IMR-90 (cell line): ENCODE measurements at regions not wholly inside any gene's neighbourhood (a gene's known extent, or its start where the extent isn't known, plus 50 kb on each side); places are given as distances from the start of the nearest gene placed in this dataset.

Experiments used
- ATAC-seq: fragments of 200-7000 bp; cut with Tn5 transposase; 2 replicates; pipeline ENCODE4 v1.9.1; 2020; ENCODE audit warnings: low read depth, mild to moderate bottlenecking, moderate library complexity
- BruUV-seq: library from RNA; stranded (reverse); fragments of 400-500 nt; replicated peaks from 2 replicates; lab custom pipeline; 2021; lab: Mats Ljungman, UMichigan
- CTCF ChIA-PET: fragments of 300-600 bp; formaldehyde crosslinking; extraction: SDS; loops from one replicate; lab custom pipeline; 2021; ENCODE audit warnings: antibody characterized with exemption; lab: Yijun Ruan, JAX
- POLR2A ChIA-PET: fragments of 300-600 bp; sonication (Branson Sonifier 250); formaldehyde crosslinking; loops from one replicate; lab custom pipeline; 2022; ENCODE audit warnings: antibody characterized with exemption; ENCODE audit not compliant: unreplicated experiment; lab: Charles Lee
- DNase-seq: peaks from one replicate; pipeline ENCODE4 v3.0.0; 2013
- H2AFZ ChIP-seq: replicated peaks from 2 replicates; pipeline ENCODE3; 2013; ENCODE audit warnings: low read length, mild to moderate bottlenecking; ENCODE audit not compliant: poor library complexity
- H2AK5ac ChIP-seq: 2 replicates; pipeline ENCODE4 v1.6.1; 2013; ENCODE audit warnings: low read depth, low read length, inconsistent platforms
- H2AK9ac ChIP-seq: replicated peaks from 2 replicates; pipeline ENCODE3; 2013; ENCODE audit warnings: mild to moderate bottlenecking, low read depth, low read length, moderate library complexity; ENCODE audit not compliant: poor library complexity
- H2BK120ac ChIP-seq: 2 replicates; pipeline ENCODE4 v1.6.1; 2013; ENCODE audit warnings: low read depth, low read length, inconsistent platforms
- H2BK15ac ChIP-seq: 3 replicates; pipeline ENCODE4 v1.6.1; 2013; ENCODE audit warnings: low read depth, low read length, inconsistent platforms
- H2BK20ac ChIP-seq: 2 replicates; pipeline ENCODE4 v1.6.1; 2013; ENCODE audit warnings: low read depth, mild to moderate bottlenecking, inconsistent platforms, low read length, moderate library complexity
- H2BK5ac ChIP-seq: 2 replicates; pipeline ENCODE4 v1.6.1; 2013; ENCODE audit warnings: mild to moderate bottlenecking, low read depth, low read length, inconsistent platforms; ENCODE audit not compliant: poor library complexity, severe bottlenecking
- H3K14ac ChIP-seq: replicated peaks from 2 replicates; pipeline ENCODE4 v1.6.1; 2013; ENCODE audit warnings: low read depth, low read length, inconsistent platforms
- H3K18ac ChIP-seq: 2 replicates; pipeline ENCODE4 v1.6.1; 2013; ENCODE audit warnings: low read depth, low read length, control low read depth
- H3K23ac ChIP-seq: 2 replicates; pipeline ENCODE4 v1.6.1; 2013; ENCODE audit warnings: low read depth, low read length, inconsistent platforms
- H3K27ac ChIP-seq: 2 replicates; pipeline ENCODE4 v1.5.1; 2013; ENCODE audit warnings: mild to moderate bottlenecking, control low read depth, low read length; ENCODE audit not compliant: insufficient read depth
- H3K27me3 ChIP-seq: 2 replicates; pipeline ENCODE4 v1.6.1; 2013; ENCODE audit warnings: low read length; ENCODE audit not compliant: control insufficient read depth, insufficient read depth
- H3K36me3 ChIP-seq: 2 replicates; pipeline ENCODE4 v1.6.1; 2013; ENCODE audit warnings: low read length, mixed read lengths; ENCODE audit not compliant: control insufficient read depth, insufficient read depth
- H3K4ac ChIP-seq: 2 replicates; pipeline ENCODE4 v1.6.1; 2013; ENCODE audit warnings: low read depth, low read length, inconsistent platforms
- H3K4me1 ChIP-seq: 2 replicates; pipeline ENCODE4 v1.6.1; 2013; ENCODE audit warnings: low read length, mixed read lengths; ENCODE audit not compliant: control insufficient read depth, insufficient read depth
- H3K4me2 ChIP-seq: 2 replicates; pipeline ENCODE4 v1.6.1; 2013; ENCODE audit warnings: low read depth, mild to moderate bottlenecking, control low read depth, low read length, moderate library complexity
- H3K4me3 ChIP-seq: 2 replicates; pipeline ENCODE4 v1.5.1; 2013; ENCODE audit warnings: low read depth, mild to moderate bottlenecking, control low read depth, low read length, moderate library complexity; ENCODE audit not compliant: insufficient read depth
- H3K56ac ChIP-seq: 2 replicates; pipeline ENCODE4 v1.6.1; 2013; ENCODE audit warnings: low read length, inconsistent platforms; ENCODE audit not compliant: insufficient read depth; ENCODE audit errors: extremely low read depth
- H3K79me1 ChIP-seq, 2 experiments: 2 replicates each; pipeline ENCODE4 v1.6.1; 2013; ENCODE audit warnings: low read length in 2 of 2, inconsistent platforms in 1 of 2, low read depth in 1 of 2
- H3K9ac ChIP-seq: 2 replicates; pipeline ENCODE4 v1.6.1; 2013; ENCODE audit warnings: low read depth, low read length, control low read depth
- H3K9me1 ChIP-seq: 2 replicates; pipeline ENCODE4 v1.6.1; 2013; ENCODE audit warnings: low read length, inconsistent platforms; ENCODE audit not compliant: insufficient read depth
- H3K9me3 ChIP-seq: 2 replicates; pipeline ENCODE4 v1.6.1; 2013; ENCODE audit warnings: low read length; ENCODE audit not compliant: control insufficient read depth, insufficient read depth
- H4K20me1 ChIP-seq: 2 replicates; pipeline ENCODE4 v1.6.1; 2013; ENCODE audit warnings: low read length, inconsistent platforms; ENCODE audit not compliant: insufficient read depth
- H4K5ac ChIP-seq: 2 replicates; pipeline ENCODE4 v1.6.1; 2013; ENCODE audit warnings: mild to moderate bottlenecking, low read depth, low read length, control low read depth
- H4K8ac ChIP-seq, 2 experiments: 2 replicates each; pipeline ENCODE4 v1.6.1; 2013; ENCODE audit warnings: low read depth in 2 of 2, low read length in 2 of 2, control low read depth in 1 of 2, inconsistent platforms in 1 of 2
- H4K91ac ChIP-seq: 2 replicates; pipeline ENCODE4 v1.6.1; 2013; ENCODE audit warnings: low read depth, low read length, inconsistent platforms; ENCODE audit not compliant: insufficient read depth
- BHLHE40 ChIP-seq: fragments of 150-350 bp; IDR thresholded peaks from 2 replicates; pipeline ENCODE4 v1.6.1; 2016; ENCODE audit warnings: mild to moderate bottlenecking, low read depth, low read length
- CEBPB ChIP-seq: IDR thresholded peaks from 2 replicates; pipeline ENCODE4 v1.6.1; 2012; ENCODE audit warnings: low read depth, low read length, improper control_type of control experiment
- CHD1 ChIP-seq: IDR thresholded peaks from 2 replicates; pipeline ENCODE4 v1.6.1; 2012; ENCODE audit warnings: low read depth, low read length, improper control_type of control experiment
- FOS ChIP-seq: fragments of 150-350 bp; IDR thresholded peaks from 2 replicates; pipeline ENCODE4 v1.6.1; 2016; ENCODE audit warnings: low read depth, low read length
- MAFK ChIP-seq: IDR thresholded peaks from 2 replicates; pipeline ENCODE4 v1.6.1; 2012; ENCODE audit warnings: low read depth, low read length, improper control_type of control experiment
- MAZ ChIP-seq: IDR thresholded peaks from 2 replicates; pipeline ENCODE4 v1.6.1; 2012; ENCODE audit warnings: low read depth, mild to moderate bottlenecking, low read length, improper control_type of control experiment, moderate library complexity, borderline replicate concordance
- MXI1 ChIP-seq: IDR thresholded peaks from 2 replicates; pipeline ENCODE4 v1.6.1; 2012; ENCODE audit warnings: low read depth, mild to moderate bottlenecking, low read length, moderate library complexity, borderline replicate concordance
- NFE2L2 ChIP-seq: fragments of 150-350 bp; IDR thresholded peaks from 2 replicates; pipeline ENCODE4 v1.6.1; 2016; ENCODE audit warnings: low read depth, mild to moderate bottlenecking, low read length
- POLR2A ChIP-seq: IDR thresholded peaks from 2 replicates; pipeline ENCODE4 v1.6.1; 2012; ENCODE audit warnings: mild to moderate bottlenecking, low read depth, low read length
- RAD21 ChIP-seq: IDR thresholded peaks from 2 replicates; pipeline ENCODE4 v1.6.1; 2012; ENCODE audit warnings: low read length, improper control_type of control experiment
- RCOR1 ChIP-seq: IDR thresholded peaks from 2 replicates; pipeline ENCODE4 v1.6.1; 2012; ENCODE audit warnings: mild to moderate bottlenecking, low read length, improper control_type of control experiment; ENCODE audit not compliant: insufficient replicate concordance
- RFX5 ChIP-seq: IDR thresholded peaks from 2 replicates; pipeline ENCODE4 v1.8.0; 2012; ENCODE audit warnings: low read depth, mild to moderate bottlenecking, low read length, moderate library complexity
- SMC3 ChIP-seq: fragments of 150-350 bp; IDR thresholded peaks from 2 replicates; pipeline ENCODE4 v1.6.1; 2016; ENCODE audit warnings: low read depth, mild to moderate bottlenecking, antibody characterized with exemption, low read length, moderate library complexity
- USF2 ChIP-seq: fragments of 150-350 bp; IDR thresholded peaks from 2 replicates; pipeline ENCODE4 v1.6.1; 2017; ENCODE audit warnings: mild to moderate bottlenecking, antibody characterized with exemption, low read length, low read depth
- WGBS, 2 experiments: methylation state at CpG; one replicate each; pipeline versions ENCODE4 v1.1.5 to v1.1.7; 2013; ENCODE audit warnings: missing lambda C conversion rate in 2 of 2; ENCODE audit not compliant: insufficient read length in 1 of 2; ENCODE audit errors: extremely low coverage in 2 of 2; 5-methylcytosine and 5-hydroxymethylcytosine counted together
- dilution Hi-C: fragments of 300-500 bp; cut with HindIII; formaldehyde crosslinking; loops from one replicate; pipeline ENCODE4 v1.14.3; 2018; ENCODE audit warnings: low sequenced_read_pairs; ENCODE audit not compliant: unreplicated experiment
- in situ Hi-C: fragments of 300-500 bp; cut with MboI; formaldehyde crosslinking; loops from 3 replicates; pipeline ENCODE4 v1.14.3; 2019; ENCODE audit warnings: low sequenced_read_pairs, inconsistent platforms, mixed read lengths
- intact Hi-C: fragments of 100-400 bp; cut with micrococcal nuclease; formaldehyde crosslinking; loops from 2 replicates; pipeline ENCODE4 v1.10.0; 2022
- TF ChIP-seq, protein P1 (sequence below): conservative IDR thresholded peaks from 2 replicates; pipeline ENCODE4 v1.5.1; 2012; ENCODE audit warnings: mild to moderate bottlenecking, low read depth, low read length, improper control_type of control experiment
- TF ChIP-seq, protein P2 (sequence below): fragments of 150-350 bp; IDR thresholded peaks from 2 replicates; pipeline ENCODE4 v1.6.1; 2016; ENCODE audit warnings: low read depth, mild to moderate bottlenecking, low read length, moderate library complexity, borderline replicate concordance

DNA sequence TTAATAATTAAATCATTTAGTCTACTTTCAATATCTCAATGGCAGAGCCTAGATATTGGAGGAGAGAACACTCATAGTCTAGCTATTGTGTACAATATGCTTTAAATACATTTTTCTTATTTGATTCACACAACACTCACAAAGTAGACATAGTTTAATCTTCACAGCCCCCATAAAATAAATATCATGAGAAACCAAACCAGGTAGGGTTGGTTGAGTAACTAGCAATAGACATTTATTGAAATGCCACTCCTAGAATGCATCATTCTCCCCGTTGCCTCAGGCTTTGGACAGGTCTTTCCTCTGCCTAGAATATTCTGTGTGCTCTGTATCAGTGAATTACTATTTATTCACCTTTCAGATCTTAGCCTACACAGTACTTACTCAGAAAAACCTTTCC, 141.9 kb downstream of the CEMIP2 start:
- no peak overlapping the region for H2AK5ac ChIP-seq
- in situ Hi-C loops = no loop called here
- no peak for DNase-seq
- peaks cover 2% of the 10 kb centered on the region for H3K27me3 ChIP-seq
- no peak overlapping the region for H2AK9ac ChIP-seq
- H4K8ac ChIP-seq = no peak overlapping the region
- no peak overlapping the region for H3K4ac ChIP-seq
- H3K23ac ChIP-seq = no peak overlapping the region
- no peak overlapping the region for H2BK15ac ChIP-seq
- no peak overlapping the region for H4K5ac ChIP-seq
- no peak overlapping the region for H2AFZ ChIP-seq
- no peak overlapping the region for H3K27ac ChIP-seq
- CTCF ChIA-PET = no interaction called here
- H2BK20ac ChIP-seq = no peak overlapping the region
- H3K9me3 ChIP-seq = no peaks in the 10 kb centered on the region
- no TSS peak for BruUV-seq
- no CpG with 5 or more reads among the region's 1 CpG for WGBS, 2 experiments
- H3K4me1 ChIP-seq = no peaks in the 10 kb centered on the region
- dilution Hi-C loops = no loop called here
- no peak overlapping the region for H3K14ac ChIP-seq
- TF ChIP-seq MAZ (no peak), POLR2A (no peak), RAD21 (no peak), BHLHE40 (no peak), NFE2L2 (no peak), RFX5 (no peak), FOS (no peak), MAFK (no peak), CHD1 (no peak), MXI1 (no peak), CEBPB (no peak), RCOR1 (no peak), SMC3 (no peak), USF2 (no peak)
- TF ChIP-seq, protein P1, sequence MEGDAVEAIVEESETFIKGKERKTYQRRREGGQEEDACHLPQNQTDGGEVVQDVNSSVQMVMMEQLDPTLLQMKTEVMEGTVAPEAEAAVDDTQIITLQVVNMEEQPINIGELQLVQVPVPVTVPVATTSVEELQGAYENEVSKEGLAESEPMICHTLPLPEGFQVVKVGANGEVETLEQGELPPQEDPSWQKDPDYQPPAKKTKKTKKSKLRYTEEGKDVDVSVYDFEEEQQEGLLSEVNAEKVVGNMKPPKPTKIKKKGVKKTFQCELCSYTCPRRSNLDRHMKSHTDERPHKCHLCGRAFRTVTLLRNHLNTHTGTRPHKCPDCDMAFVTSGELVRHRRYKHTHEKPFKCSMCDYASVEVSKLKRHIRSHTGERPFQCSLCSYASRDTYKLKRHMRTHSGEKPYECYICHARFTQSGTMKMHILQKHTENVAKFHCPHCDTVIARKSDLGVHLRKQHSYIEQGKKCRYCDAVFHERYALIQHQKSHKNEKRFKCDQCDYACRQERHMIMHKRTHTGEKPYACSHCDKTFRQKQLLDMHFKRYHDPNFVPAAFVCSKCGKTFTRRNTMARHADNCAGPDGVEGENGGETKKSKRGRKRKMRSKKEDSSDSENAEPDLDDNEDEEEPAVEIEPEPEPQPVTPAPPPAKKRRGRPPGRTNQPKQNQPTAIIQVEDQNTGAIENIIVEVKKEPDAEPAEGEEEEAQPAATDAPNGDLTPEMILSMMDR = no peak
- TF ChIP-seq, protein P2, sequence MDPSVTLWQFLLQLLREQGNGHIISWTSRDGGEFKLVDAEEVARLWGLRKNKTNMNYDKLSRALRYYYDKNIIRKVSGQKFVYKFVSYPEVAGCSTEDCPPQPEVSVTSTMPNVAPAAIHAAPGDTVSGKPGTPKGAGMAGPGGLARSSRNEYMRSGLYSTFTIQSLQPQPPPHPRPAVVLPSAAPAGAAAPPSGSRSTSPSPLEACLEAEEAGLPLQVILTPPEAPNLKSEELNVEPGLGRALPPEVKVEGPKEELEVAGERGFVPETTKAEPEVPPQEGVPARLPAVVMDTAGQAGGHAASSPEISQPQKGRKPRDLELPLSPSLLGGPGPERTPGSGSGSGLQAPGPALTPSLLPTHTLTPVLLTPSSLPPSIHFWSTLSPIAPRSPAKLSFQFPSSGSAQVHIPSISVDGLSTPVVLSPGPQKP = no peak
- no peak overlapping the region for H3K18ac ChIP-seq
- no peaks in the 10 kb centered on the region for H4K20me1 ChIP-seq
- no peaks in the 10 kb centered on the region for H3K9me1 ChIP-seq
- no peak for ATAC-seq
- H3K4me3 ChIP-seq = no peak overlapping the region
- no peak overlapping the region for H2BK5ac ChIP-seq
- no peak overlapping the region for H3K4me2 ChIP-seq
- intact Hi-C loops = no loop called here
- H3K9ac ChIP-seq = no peak overlapping the region
- no peak overlapping the region for H3K56ac ChIP-seq
- POLR2A ChIA-PET = no interaction called here
- no peaks in the 10 kb centered on the region for H3K36me3 ChIP-seq
- H3K79me1 ChIP-seq = no peaks in the 10 kb centered on the region
- H2BK120ac ChIP-seq = no peak overlapping the region
- no peak overlapping the region for H4K91ac ChIP-seq
